Endothelial cell of umbilical vein (primary cell): ENCODE measurements at regions not wholly inside any gene's neighbourhood (a gene's known extent, or its start where the extent isn't known, plus 50 kb on each side); places are given as distances from the start of the nearest gene placed in this dataset.

Source experiments
- BruUV-seq: library from RNA; stranded (reverse); fragments of 400-500 nt; replicated peaks from 2 replicates; lab custom pipeline; 2021; lab: Mats Ljungman, UMichigan
- CTCF ChIA-PET: fragments of 300-600, 350-600 bp; sonication (Branson Sonifier 250); formaldehyde crosslinking; loops from one replicate; lab custom pipeline; 2021; ENCODE audit warnings: antibody characterized with exemption, inconsistent platforms; lab: Charles Lee
- POLR2A ChIA-PET: fragments of 300-600, 350-600 bp; sonication (Branson Sonifier 250); formaldehyde crosslinking; loops from one replicate; lab custom pipeline; 2021; ENCODE audit warnings: antibody characterized with exemption, inconsistent platforms; lab: Charles Lee
- DNase-seq: peaks from one replicate; pipeline ENCODE4 v3.0.0-alpha.2; 2011; ENCODE audit warnings: low read depth, low spot score
- FAIRE-seq: peaks from 2 replicates; lab custom pipeline; 2011; peaks lifted over from hg19 to GRCh38; lab: Jason Lieb, UNC
- H2AFZ ChIP-seq: 2 replicates; pipeline ENCODE4 v1.6.0; 2012; ENCODE audit warnings: low read depth, low read length, control low read depth, inconsistent platforms
- H3K27ac ChIP-seq: 2 replicates; pipeline ENCODE4 v1.5.1; 2011; ENCODE audit warnings: low read depth, mild to moderate bottlenecking, control low read depth, low read length, moderate library complexity; ENCODE audit not compliant: insufficient read depth
- H3K27me3 ChIP-seq, 2 experiments: 2 replicates each; pipeline versions ENCODE4 v1.6.0 to v1.6.1; 2011; ENCODE audit warnings: low read length in 2 of 2, mixed read lengths in 1 of 2; ENCODE audit not compliant: control insufficient read depth in 2 of 2, insufficient read depth in 2 of 2
- H3K36me3 ChIP-seq, 2 experiments: 2 replicates in 1 of 2; 3 replicates in 1 of 2; pipeline ENCODE4 v1.5.1; 2011; ENCODE audit warnings: low read length in 2 of 2, mild to moderate bottlenecking in 1 of 2, moderate library complexity in 1 of 2; ENCODE audit not compliant: control insufficient read depth in 2 of 2, insufficient read depth in 2 of 2; ENCODE audit errors: extremely low read depth in 1 of 2
- H3K4me1 ChIP-seq: 3 replicates; pipeline ENCODE4 v1.5.1; 2011; ENCODE audit warnings: mild to moderate bottlenecking, low read length; ENCODE audit not compliant: control insufficient read depth, insufficient read depth; ENCODE audit errors: extremely low read depth
- H3K4me2 ChIP-seq: 2 replicates; pipeline ENCODE4 v1.6.1; 2011; ENCODE audit warnings: low read length, control low read depth, mixed read lengths; ENCODE audit not compliant: insufficient read depth
- H3K4me3 ChIP-seq, 3 experiments: fragments of 200-600 bp in 1 of 3; sonication (generic), shearing (Covaris generic) in 1 of 3; replicated peaks in 1 of 3; 2 replicates each; pipeline ENCODE4 v1.5.1; 2011 to 2016; ENCODE audit warnings: control low read depth in 3 of 3, low read length in 3 of 3, mild to moderate bottlenecking in 2 of 3, inconsistent platforms in 1 of 3, low read depth in 1 of 3, moderate library complexity in 1 of 3; ENCODE audit not compliant: insufficient read depth in 1 of 3
- H3K79me2 ChIP-seq: 2 replicates; pipeline ENCODE4 v1.6.0; 2012; ENCODE audit warnings: low read length, inconsistent platforms; ENCODE audit not compliant: control insufficient read depth, insufficient read depth
- H3K9ac ChIP-seq: replicated peaks from 2 replicates; pipeline ENCODE3; 2011; ENCODE audit warnings: low read length, control low read depth; ENCODE audit not compliant: insufficient read depth; ENCODE audit errors: extremely low read depth
- H3K9me1 ChIP-seq: replicated peaks from 3 replicates; pipeline ENCODE4 v1.6.0; 2011; ENCODE audit warnings: mild to moderate bottlenecking, low read length; ENCODE audit not compliant: control insufficient read depth, insufficient read depth; ENCODE audit errors: extremely low read depth
- H3K9me3 ChIP-seq: replicated peaks from 2 replicates; pipeline ENCODE4 v1.5.1; 2012; ENCODE audit warnings: low read length, inconsistent platforms; ENCODE audit not compliant: control insufficient read depth, insufficient read depth
- H4K20me1 ChIP-seq: replicated peaks from 2 replicates; pipeline ENCODE3; 2011; ENCODE audit warnings: mild to moderate bottlenecking, low read length; ENCODE audit not compliant: control insufficient read depth, insufficient read depth; ENCODE audit errors: extremely low read depth
- CTCF ChIP-seq, 2 donors: IDR thresholded peaks; 1 replicate in 1 of 2; 2 replicates in 1 of 2; pipeline ENCODE4 v1.5.1; 2011; ENCODE audit warnings: low read length in 2 of 2, mild to moderate bottlenecking in 2 of 2, moderate library complexity in 2 of 2, control low read depth in 1 of 2, inconsistent platforms in 1 of 2, low read depth in 1 of 2; ENCODE audit not compliant: insufficient read depth in 1 of 2; ENCODE audit errors: extremely low read depth in 1 of 2
- EZH2 ChIP-seq: IDR thresholded peaks from 2 replicates; pipeline ENCODE4 v1.6.1; 2012; ENCODE audit warnings: borderline replicate concordance, low read depth, mild to moderate bottlenecking, moderate library complexity, low read length, inconsistent platforms; ENCODE audit not compliant: severe bottlenecking
- FOS ChIP-seq: IDR thresholded peaks from 2 replicates; pipeline ENCODE4 v1.6.1; 2011; ENCODE audit warnings: mild to moderate bottlenecking, low read length, moderate library complexity, borderline replicate concordance; ENCODE audit not compliant: insufficient read depth
- GATA2 ChIP-seq: IDR thresholded peaks from 2 replicates; pipeline ENCODE4 v1.7.0; 2011; ENCODE audit warnings: low read depth, mild to moderate bottlenecking, moderate library complexity, mixed read lengths, low read length; ENCODE audit not compliant: insufficient read length, insufficient read depth
- JUN ChIP-seq: IDR thresholded peaks from 2 replicates; pipeline ENCODE4 v1.6.1; 2011; ENCODE audit warnings: borderline replicate concordance, low read depth; ENCODE audit not compliant: insufficient read length, insufficient read depth
- MAX ChIP-seq: IDR thresholded peaks from 2 replicates; pipeline ENCODE4 v1.6.1; 2011; ENCODE audit not compliant: insufficient read depth, insufficient read length
- MYC ChIP-seq: IDR thresholded peaks from one replicate; pipeline ENCODE4 v1.6.1; 2011; ENCODE audit warnings: mild to moderate bottlenecking, low read depth, low read length
- POLR2A ChIP-seq: IDR thresholded peaks from 2 replicates; pipeline ENCODE4 v1.6.1; 2012; ENCODE audit warnings: low read depth, mild to moderate bottlenecking, control low read depth, low read length
- POLR2AphosphoS5 ChIP-seq: IDR thresholded peaks from 2 replicates; pipeline ENCODE4 v1.6.1; 2012; ENCODE audit warnings: low read depth, mild to moderate bottlenecking, control low read depth, low read length, moderate library complexity; ENCODE audit not compliant: insufficient read depth
- dilution Hi-C: fragments of 300-500 bp; cut with MboI; formaldehyde crosslinking; loops from one replicate; pipeline ENCODE4 v1.15.0; 2019; ENCODE audit warnings: low sequenced_read_pairs; ENCODE audit not compliant: extremely low pct_ligation_motif_present
- intact Hi-C: fragments of 100-400 bp; cut with micrococcal nuclease; formaldehyde crosslinking; loops from one replicate; pipeline ENCODE4 v1.10.0; 2022

GRCh38 chr1:173293756-173294155 is 86.6 kb upstream of the TNFSF4 start:
- ChIA-PET CTCF (interaction anchor here (0.8 kb wide), 1 partner anchor 18 kb away, joined by 3 read pairs; no protein-coding TSS in a partner anchor), POLR2A (no interaction called here)
- Histone ChIP-seq H3K27ac (no peak overlapping the region), H3K4me3 (no peak overlapping the region), H3K9me1 (no peaks in the 10 kb centered on the region), H4K20me1 (no peaks in the 10 kb centered on the region), H3K4me1 (no peaks in the 10 kb centered on the region), H3K79me2 (no peaks in the 10 kb centered on the region), H2AFZ (no peak overlapping the region), H3K36me3 (no peaks in the 10 kb centered on the region), H3K4me2 (no peak overlapping the region), H3K9ac (no peak overlapping the region), H3K27me3 (no peaks in the 10 kb centered on the region), H3K9me3 (no peaks in the 10 kb centered on the region)
- intact Hi-C loops: no loop called here
- dilution Hi-C loops: no loop called here
- TF ChIP-seq EZH2: no peak
- TF ChIP-seq GATA2: no peak
- no peak for TF ChIP-seq MYC
- TF ChIP-seq CTCF (IDR thresholded peaks at IDR 0.05; ENCODE audit: extremely low read depth in 1 of 2, insufficient read depth in 1 of 2, low read depth in 1 of 2, low read length in 2 of 2): no peak
- TF ChIP-seq FOS: no peak
- TF ChIP-seq POLR2A: no peak
- TF ChIP-seq JUN: no peak
- no peak for TF ChIP-seq MAX
- no peak for TF ChIP-seq POLR2AphosphoS5
- DNase-seq (no peak), FAIRE-seq (no peak)
- BruUV-seq: no TSS peak
